ENCODE measurements at regions not wholly inside any gene's neighbourhood (a gene's known extent, or its start where the extent isn't known, plus 50 kb on each side); places are given as distances from the start of the nearest gene placed in this dataset.

GRCh38 chr11:26188554-26188953 lies 143.4 kb upstream of the ANO3 start:
- H3K27ac ChIP-seq: no peak overlapping the region
- no peak for ATAC-seq
- no peaks in the 10 kb centered on the region for H3K36me3 ChIP-seq (ENCODE audit: insufficient read depth in 1 of 2, low read depth in 1 of 2)
- H3K4me3 ChIP-seq: no peak overlapping the region
- no peaks in the 10 kb centered on the region for H3K27me3 ChIP-seq (ENCODE audit: insufficient read depth in 3 of 3, low read length in 2 of 3)
- no peak for DNase-seq
- no peaks in the 10 kb centered on the region for H3K4me1 ChIP-seq
- no peak for TF ChIP-seq CTCF (IDR thresholded peaks at IDR 0.05)
- no peaks in the 10 kb centered on the region for H3K9me3 ChIP-seq
- intact Hi-C loops (cut with DNase I): no loop called here

GRCh38 chr11:26191193-26191592 lies 140.7 kb upstream of the ANO3 start:
- ATAC-seq (no peak), DNase-seq (no peak)
- H3K27ac ChIP-seq: no peak overlapping the region
- no peaks in the 10 kb centered on the region for H3K27me3 ChIP-seq (ENCODE audit: insufficient read depth in 3 of 3, low read length in 2 of 3)
- H3K9me3 ChIP-seq: no peaks in the 10 kb centered on the region
- H3K4me1 ChIP-seq: no peaks in the 10 kb centered on the region
- intact Hi-C loops (cut with DNase I): loop anchor here in 1 of 2 donors (10.0 kb wide), 1 partner anchor 64 kb away; no protein-coding TSS in a partner anchor
- no peak for TF ChIP-seq CTCF (IDR thresholded peaks at IDR 0.05)
- H3K36me3 ChIP-seq (ENCODE audit: insufficient read depth in 1 of 2, low read depth in 1 of 2): no peaks in the 10 kb centered on the region
- WGBS, 3 donors: 91 to 95% (median 93%) methylated on average over 6 of the region's 6 CpGs
- H3K4me3 ChIP-seq: no peak overlapping the region

GRCh38 chr11:26193694-26194365 lies 138.1 kb upstream of the ANO3 start:
- Histone ChIP-seq H3K27me3 (ENCODE audit: insufficient read depth in 3 of 3, low read length in 2 of 3) (no peaks in the 10 kb centered on the region), H3K9me3 (no peaks in the 10 kb centered on the region), H3K4me3 (no peak overlapping the region), H3K27ac (no peak overlapping the region), H3K4me1 (no peaks in the 10 kb centered on the region), H3K36me3 (ENCODE audit: insufficient read depth in 1 of 2, low read depth in 1 of 2) (no peaks in the 10 kb centered on the region)
- no peak for ATAC-seq
- intact Hi-C loops (cut with DNase I): loop anchor here in 1 of 2 donors (10.0 kb wide), 1 partner anchor 61 kb away; no protein-coding TSS in a partner anchor
- no peak for DNase-seq
- no peak for TF ChIP-seq CTCF (IDR thresholded peaks at IDR 0.05)

- Histone ChIP-seq H3K36me3 (ENCODE audit: insufficient read depth in 1 of 2, low read depth in 1 of 2) (no peaks in the 10 kb centered on the region), H3K4me1 (no peaks in the 10 kb centered on the region), H3K4me3 (no peak overlapping the region), H3K9me3 (no peaks in the 10 kb centered on the region), H3K27ac (no peak overlapping the region), H3K27me3 (ENCODE audit: insufficient read depth in 3 of 3, low read length in 2 of 3) (no peaks in the 10 kb centered on the region)
- DNase-seq (no peak), ATAC-seq (no peak)
- intact Hi-C loops (cut with DNase I): loop anchor here in 1 of 2 donors (10.0 kb wide), 1 partner anchor 60 kb away; no protein-coding TSS in a partner anchor
- 65 to 84% (median 75%) methylated on average over 1 of the region's 1 CpG for WGBS, 3 donors
- no peak for TF ChIP-seq CTCF (IDR thresholded peaks at IDR 0.05)
Observed at GRCh38 chr11:26194881-26195280, 137.0 kb upstream of the ANO3 start.
